HG02981 (cell line): ENCODE measurements at regions not wholly inside any gene's neighbourhood (a gene's known extent, or its start where the extent isn't known, plus 50 kb on each side); places are given as distances from the start of the nearest gene placed in this dataset.

Experiments used
- ATAC-seq: cut with Tn5 transposase; IDR thresholded peaks from one replicate; pipeline ENCODE4 v1.9.1; 2021; ENCODE audit warnings: mild to moderate bottlenecking, moderate library complexity; ENCODE audit not compliant: unreplicated experiment

- ATAC-seq: no peak
These were observed 51.8 kb upstream of the STEAP4 start for GRCh38 chr7:88358526-88358838.

- peak; percentile 75 for ATAC-seq
These were observed 51.3 kb upstream of the STEAP4 start for GRCh38 chr7:88357781-88358525.

DNA sequence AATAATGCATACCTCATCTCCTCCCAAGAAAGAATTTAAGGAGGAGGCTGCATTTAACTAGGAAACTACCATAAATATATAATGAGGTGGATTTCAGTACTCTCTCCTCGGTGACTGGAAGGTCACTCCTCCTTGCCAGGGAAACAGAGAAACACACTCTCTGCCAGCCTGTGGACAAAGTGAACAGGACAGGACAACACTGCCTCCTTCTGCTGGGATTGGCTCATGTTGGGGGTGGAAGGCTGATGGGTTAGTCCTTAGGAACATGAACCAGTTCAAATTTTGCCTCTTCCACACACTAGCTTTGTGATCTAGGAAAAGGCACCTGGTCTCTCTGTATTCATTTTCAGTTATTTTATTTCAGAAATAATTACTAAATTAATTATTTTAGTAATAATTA lies 50.6 kb upstream of the STEAP4 start:
- no peak for ATAC-seq
